Kidney (tissue), 13 donors: ENCODE measurements at regions not wholly inside any gene's neighbourhood (a gene's known extent, or its start where the extent isn't known, plus 50 kb on each side); places are given as distances from the start of the nearest gene placed in this dataset.

Experiments used
- DNase-seq, 5 donors: peaks; one replicate each; pipeline ENCODE4 v3.0.0-alpha.2; 2013 to 2020
- FAIRE-seq: peaks from 2 replicates; lab custom pipeline; 2012; peaks lifted over from hg19 to GRCh38; lab: Jason Lieb, UNC
- H3K27ac ChIP-seq, 2 donors: one replicate each; pipeline ENCODE4 v1.7.0; 2013; ENCODE audit warnings: low read depth in 2 of 2, low read length in 2 of 2, inconsistent platforms in 1 of 2
- H3K27me3 ChIP-seq: one replicate; pipeline ENCODE4 v1.7.1; 2013; ENCODE audit warnings: low read length, inconsistent platforms; ENCODE audit not compliant: control insufficient read depth, insufficient read depth
- H3K36me3 ChIP-seq, 3 donors: one replicate each; pipeline versions ENCODE4 v1.7.0 to v1.7.1; 2013; ENCODE audit warnings: low read length in 3 of 3, control low read depth in 1 of 3, inconsistent platforms in 1 of 3; ENCODE audit not compliant: insufficient read depth in 3 of 3, control insufficient read depth in 2 of 3
- H3K4me1 ChIP-seq, 3 donors: one replicate each; pipeline versions ENCODE4 v1.7.0 to v1.7.1; 2013; ENCODE audit warnings: low read length in 3 of 3, inconsistent platforms in 1 of 3, low read depth in 1 of 3; ENCODE audit not compliant: control insufficient read depth in 2 of 3, insufficient read depth in 2 of 3
- H3K4me3 ChIP-seq, 3 donors: one replicate each; pipeline versions ENCODE4 v1.7.0 to v1.8.1; 2013; ENCODE audit warnings: low read length in 3 of 3, control low read depth in 1 of 3, inconsistent platforms in 1 of 3
- H3K9ac ChIP-seq, 3 donors: one replicate each; pipeline versions ENCODE4 v1.7.0 to v1.7.1; 2013; ENCODE audit warnings: low read length in 3 of 3, control low read depth in 1 of 3, inconsistent platforms in 1 of 3
- H3K9me3 ChIP-seq, 3 donors: one replicate each; pipeline versions ENCODE4 v1.7.0 to v1.7.1; 2013; ENCODE audit warnings: low read length in 3 of 3, control low read depth in 1 of 3, inconsistent platforms in 1 of 3; ENCODE audit not compliant: control insufficient read depth in 2 of 3, insufficient read depth in 1 of 3
- intact Hi-C: fragments of 100-400 bp; cut with DNase I; formaldehyde crosslinking; loops from one replicate; pipeline ENCODE4 v1.11.1; 2022
- TF ChIP-seq, protein P1 (sequence below): IDR thresholded peaks from 3 replicates; pipeline ENCODE4 v1.5.1; 2012; ENCODE audit warnings: mild to moderate bottlenecking, moderate library complexity, borderline replicate concordance; ENCODE audit not compliant: insufficient read depth; ENCODE audit errors: extremely low read depth
- donor health status: control.
- donor health status: control.
- donor health status: control.
- donor health status: control.
- donor health status: control.
- donor health status: DM: yes; HTN: yes; CAD: no.
- donor health status: Normal renal cell carcinoma (clear cell type).

DNA sequence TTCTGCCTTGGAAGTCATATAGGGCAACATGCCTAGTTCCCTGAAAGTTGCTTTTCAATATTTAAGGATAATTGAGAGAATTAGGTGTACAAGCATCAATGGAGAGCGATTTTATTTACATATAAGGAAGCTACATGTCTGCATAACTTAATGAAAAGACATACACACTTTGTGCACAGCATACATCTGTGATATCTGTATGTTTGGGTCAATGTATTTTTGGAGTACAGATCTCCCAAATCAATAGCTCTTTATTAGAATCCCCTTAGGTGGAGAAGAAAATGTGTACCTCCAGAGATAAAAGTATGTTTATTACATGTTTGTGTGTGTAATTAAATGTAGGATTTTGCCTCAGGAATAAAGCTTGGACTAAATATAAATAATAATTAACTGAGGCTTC is 373.7 kb upstream of the CCNH start:
- Histone ChIP-seq H3K27ac (no peak overlapping the region), H3K27me3 (peaks cover 3% of the 10 kb centered on the region), H3K9me3 (no peaks in the 10 kb centered on the region), H3K4me1 (no peaks in the 10 kb centered on the region), H3K9ac (no peak overlapping the region), H3K36me3 (no peaks in the 10 kb centered on the region), H3K4me3 (no peak overlapping the region)
- TF ChIP-seq, protein P1, sequence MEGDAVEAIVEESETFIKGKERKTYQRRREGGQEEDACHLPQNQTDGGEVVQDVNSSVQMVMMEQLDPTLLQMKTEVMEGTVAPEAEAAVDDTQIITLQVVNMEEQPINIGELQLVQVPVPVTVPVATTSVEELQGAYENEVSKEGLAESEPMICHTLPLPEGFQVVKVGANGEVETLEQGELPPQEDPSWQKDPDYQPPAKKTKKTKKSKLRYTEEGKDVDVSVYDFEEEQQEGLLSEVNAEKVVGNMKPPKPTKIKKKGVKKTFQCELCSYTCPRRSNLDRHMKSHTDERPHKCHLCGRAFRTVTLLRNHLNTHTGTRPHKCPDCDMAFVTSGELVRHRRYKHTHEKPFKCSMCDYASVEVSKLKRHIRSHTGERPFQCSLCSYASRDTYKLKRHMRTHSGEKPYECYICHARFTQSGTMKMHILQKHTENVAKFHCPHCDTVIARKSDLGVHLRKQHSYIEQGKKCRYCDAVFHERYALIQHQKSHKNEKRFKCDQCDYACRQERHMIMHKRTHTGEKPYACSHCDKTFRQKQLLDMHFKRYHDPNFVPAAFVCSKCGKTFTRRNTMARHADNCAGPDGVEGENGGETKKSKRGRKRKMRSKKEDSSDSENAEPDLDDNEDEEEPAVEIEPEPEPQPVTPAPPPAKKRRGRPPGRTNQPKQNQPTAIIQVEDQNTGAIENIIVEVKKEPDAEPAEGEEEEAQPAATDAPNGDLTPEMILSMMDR, result no peak
- intact Hi-C loops, result no loop called here
- FAIRE-seq (no peak), DNase-seq (no peak)

DNA sequence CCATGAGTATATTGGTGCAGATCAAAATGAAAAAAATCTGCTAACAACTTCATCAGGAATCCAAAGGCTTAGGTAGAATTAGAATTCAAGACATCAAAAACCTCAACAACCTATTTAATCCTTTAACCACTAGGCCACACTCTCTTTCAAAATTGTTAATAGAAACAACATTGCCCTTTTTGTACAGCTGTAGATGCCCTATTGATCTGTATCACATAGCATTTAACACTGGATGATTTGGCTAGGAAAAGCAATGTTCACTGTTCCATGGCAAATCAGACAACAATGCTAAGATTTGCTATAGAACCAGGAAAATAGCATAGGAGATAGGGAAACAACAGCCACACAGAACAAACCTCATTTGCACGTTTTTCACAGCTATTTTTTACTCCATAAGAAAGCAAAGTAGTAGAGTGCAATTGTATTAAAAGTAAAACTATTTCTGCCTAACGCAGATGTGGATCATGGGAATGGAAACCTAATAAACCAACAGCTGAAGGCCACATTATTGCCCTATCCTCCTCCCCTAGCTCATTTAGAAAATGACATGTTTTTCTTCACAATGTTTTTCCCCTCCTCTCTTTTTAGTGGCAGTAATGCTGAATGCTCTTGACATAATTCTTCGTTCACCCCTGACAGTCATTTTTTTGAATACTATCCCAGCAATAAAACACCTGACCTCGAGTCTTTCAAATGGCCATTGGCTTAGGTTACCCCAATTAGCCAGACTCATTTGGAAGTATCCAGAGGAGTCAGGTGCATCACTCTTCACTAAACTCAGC is 373.0 kb upstream of the CCNH start:
- Histone ChIP-seq H3K4me1 (no peaks in the 10 kb centered on the region), H3K27ac (no peak overlapping the region), H3K4me3 (no peak overlapping the region), H3K27me3 (peaks cover 3% of the 10 kb centered on the region), H3K9me3 (no peaks in the 10 kb centered on the region), H3K9ac (no peak overlapping the region), H3K36me3 (no peaks in the 10 kb centered on the region)
- TF ChIP-seq, protein P1, result no peak
- FAIRE-seq (no peak), DNase-seq (no peak)
- intact Hi-C loops, result no loop called here

DNA sequence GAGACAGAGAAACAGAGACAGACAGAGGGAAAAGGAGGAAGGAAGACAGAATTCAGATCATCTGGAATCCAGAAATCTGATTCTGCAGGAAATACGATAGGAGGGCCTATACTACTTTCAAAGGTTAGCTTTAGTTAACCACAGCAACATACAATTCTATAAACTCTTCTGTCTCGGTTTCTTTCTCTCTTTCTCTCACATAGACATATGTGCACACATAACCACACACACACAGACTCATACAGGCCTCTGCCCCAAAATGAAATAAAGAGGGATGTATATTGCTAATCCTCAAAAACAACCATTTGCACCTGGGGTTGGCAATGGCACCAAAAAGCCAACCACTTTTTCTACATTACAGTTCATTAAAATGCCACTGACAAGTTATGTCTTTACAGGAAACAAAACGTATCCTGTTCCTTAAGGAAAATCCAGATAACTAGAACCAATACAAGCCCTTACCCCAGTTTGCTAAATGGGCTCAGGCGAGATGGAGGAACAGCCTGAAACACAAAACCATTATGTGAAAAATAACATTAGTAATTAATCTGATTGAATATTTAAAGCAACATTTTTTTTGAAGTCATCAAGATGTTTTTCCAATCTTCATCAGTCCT is 372.3 kb upstream of the CCNH start:
- Histone ChIP-seq H3K9ac (no peak overlapping the region), H3K36me3 (no peaks in the 10 kb centered on the region), H3K27me3 (peaks cover 3% of the 10 kb centered on the region), H3K9me3 (no peaks in the 10 kb centered on the region), H3K4me3 (no peak overlapping the region), H3K27ac (no peak overlapping the region), H3K4me1 (no peaks in the 10 kb centered on the region)
- TF ChIP-seq, protein P1, result no peak
- FAIRE-seq (no peak), DNase-seq (no peak)
- intact Hi-C loops, result no loop called here
